ENCODE measurements at regions not wholly inside any gene's neighbourhood (a gene's known extent, or its start where the extent isn't known, plus 50 kb on each side); places are given as distances from the start of the nearest gene placed in this dataset.

DNA sequence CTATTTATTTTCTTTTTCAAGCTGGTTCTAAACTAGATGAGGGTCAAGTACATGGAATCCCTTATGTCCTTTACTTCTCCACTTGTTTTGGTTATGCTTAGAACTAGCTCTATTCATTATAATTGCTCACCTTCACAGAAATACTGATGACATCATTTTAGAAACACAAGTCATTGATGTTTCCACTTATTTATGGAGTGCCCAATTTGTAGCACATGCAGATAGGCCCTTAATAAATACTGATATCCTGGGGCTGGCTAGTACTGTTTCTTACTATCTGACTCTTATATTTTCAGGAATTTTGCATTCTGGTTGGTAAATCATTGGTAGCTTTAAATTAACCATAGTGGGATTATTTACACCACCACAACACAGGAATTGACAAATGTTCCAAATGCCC lies 112.2 kb downstream of the NAA11 start:
- Mint-ChIP-seq H3K4me1 (peaks cover 15 to 20% of the 10 kb centered on the region in 2 experiments), H3K9me3 (no peaks in the 10 kb centered on the region; a peak in 1 of 5 replicates), H3K4me3 (no peak overlapping the region), H3K27ac (no peak overlapping the region), H3K27me3 (ENCODE audit: low read depth) (peaks cover 2% of the 10 kb centered on the region; the same call in 1 of the 2 replicates), H3K36me3 (ENCODE audit: insufficient read depth in 1 of 3, low read depth in 3 of 3) (no peaks in the 10 kb centered on the region)
- Histone ChIP-seq H4K5ac (ENCODE audit: insufficient read length, low read depth, low read length) (no peak overlapping the region), H2BK20ac (ENCODE audit: low read depth, low read length, poor library complexity, severe bottlenecking) (no peak overlapping the region), H3K79me2 (ENCODE audit: insufficient read depth, low read length) (no peaks in the 10 kb centered on the region), H3T11ph (ENCODE audit: low read length) (no peak overlapping the region), H4K8ac (replicated peaks; ENCODE audit: insufficient read length, low read depth, low read length) (no peak overlapping the region), H2AK5ac (ENCODE audit: insufficient read length, low read length) (no peak overlapping the region), H3K23me2 (ENCODE audit: insufficient read length, low read depth, low read length, poor library complexity, severe bottlenecking) (no peaks in the 10 kb centered on the region), H3K14ac (ENCODE audit: insufficient read depth, low read length) (no peak overlapping the region), H3K9ac (ENCODE audit: extremely low read depth, insufficient read length, low read length) (no peak overlapping the region), H3K79me1 (ENCODE audit: insufficient read depth, low read depth, low read length, poor library complexity, severe bottlenecking) (no peaks in the 10 kb centered on the region), H2BK15ac (ENCODE audit: low read depth, low read length) (no peak overlapping the region), H3K9me3 (ENCODE audit: control insufficient read depth, low read depth, low read length) (no peaks in the 10 kb centered on the region), H3K4me2 (ENCODE audit: insufficient read depth, insufficient read length, low read length) (no peak overlapping the region), H3K23ac (ENCODE audit: insufficient read length, low read depth, low read length) (no peak overlapping the region), H2AFZ (ENCODE audit: low read length) (no peak overlapping the region), H3K27ac (ENCODE audit: insufficient read length, low read depth, low read length) (no peak overlapping the region), H3K27me3 (ENCODE audit: insufficient read depth, low read length) (no peaks in the 10 kb centered on the region), H2BK120ac (ENCODE audit: low read depth, low read length, poor library complexity, severe bottlenecking) (no peak overlapping the region), H4K91ac (ENCODE audit: insufficient read length, low read depth, low read length) (no peak overlapping the region), H2BK12ac (ENCODE audit: insufficient read length, low read depth, low read length) (no peak overlapping the region), H2BK5ac (ENCODE audit: insufficient read length, low read length) (no peak overlapping the region), H3K4me1 (ENCODE audit: insufficient read depth, low read length) (peaks cover 2% of the 10 kb centered on the region; the same call in 1 of the 2 replicates), H3K4ac (ENCODE audit: low read depth, low read length) (no peak overlapping the region), H3K18ac (ENCODE audit: insufficient read length, low read depth, low read length) (no peak overlapping the region), H3K56ac (ENCODE audit: insufficient read length, low read depth, low read length) (no peak overlapping the region), H4K20me1 (ENCODE audit: control insufficient read depth, insufficient read depth, insufficient read length) (no peaks in the 10 kb centered on the region)
- TF ChIP-seq, protein P1, sequence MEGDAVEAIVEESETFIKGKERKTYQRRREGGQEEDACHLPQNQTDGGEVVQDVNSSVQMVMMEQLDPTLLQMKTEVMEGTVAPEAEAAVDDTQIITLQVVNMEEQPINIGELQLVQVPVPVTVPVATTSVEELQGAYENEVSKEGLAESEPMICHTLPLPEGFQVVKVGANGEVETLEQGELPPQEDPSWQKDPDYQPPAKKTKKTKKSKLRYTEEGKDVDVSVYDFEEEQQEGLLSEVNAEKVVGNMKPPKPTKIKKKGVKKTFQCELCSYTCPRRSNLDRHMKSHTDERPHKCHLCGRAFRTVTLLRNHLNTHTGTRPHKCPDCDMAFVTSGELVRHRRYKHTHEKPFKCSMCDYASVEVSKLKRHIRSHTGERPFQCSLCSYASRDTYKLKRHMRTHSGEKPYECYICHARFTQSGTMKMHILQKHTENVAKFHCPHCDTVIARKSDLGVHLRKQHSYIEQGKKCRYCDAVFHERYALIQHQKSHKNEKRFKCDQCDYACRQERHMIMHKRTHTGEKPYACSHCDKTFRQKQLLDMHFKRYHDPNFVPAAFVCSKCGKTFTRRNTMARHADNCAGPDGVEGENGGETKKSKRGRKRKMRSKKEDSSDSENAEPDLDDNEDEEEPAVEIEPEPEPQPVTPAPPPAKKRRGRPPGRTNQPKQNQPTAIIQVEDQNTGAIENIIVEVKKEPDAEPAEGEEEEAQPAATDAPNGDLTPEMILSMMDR (conservative IDR thresholded peaks at IDR 0.05) = no peak
- DNase-seq = no peak

Measured in H9 (cell line).